OCI-LY1 (cell line): ENCODE measurements at regions not wholly inside any gene's neighbourhood (a gene's known extent, or its start where the extent isn't known, plus 50 kb on each side); places are given as distances from the start of the nearest gene placed in this dataset.

Experiments used
- EZH2 ChIP-seq: fragments of 200-600 bp; sonication (generic), shearing (Covaris generic); IDR thresholded peaks from 2 replicates; pipeline ENCODE4 v1.8.0; 2017; ENCODE audit warnings: borderline replicate concordance, mixed run types, mild to moderate bottlenecking, antibody characterized with exemption, low read length, moderate library complexity, mixed read lengths
- TF ChIP-seq, protein P1 (sequence below): fragments of 200-600 bp; sonication (generic), shearing (Covaris generic); IDR thresholded peaks from 2 replicates; pipeline ENCODE4 v1.5.1; 2017; ENCODE audit warnings: mild to moderate bottlenecking, antibody characterized with exemption, low read length, moderate library complexity, mixed read lengths

DNA sequence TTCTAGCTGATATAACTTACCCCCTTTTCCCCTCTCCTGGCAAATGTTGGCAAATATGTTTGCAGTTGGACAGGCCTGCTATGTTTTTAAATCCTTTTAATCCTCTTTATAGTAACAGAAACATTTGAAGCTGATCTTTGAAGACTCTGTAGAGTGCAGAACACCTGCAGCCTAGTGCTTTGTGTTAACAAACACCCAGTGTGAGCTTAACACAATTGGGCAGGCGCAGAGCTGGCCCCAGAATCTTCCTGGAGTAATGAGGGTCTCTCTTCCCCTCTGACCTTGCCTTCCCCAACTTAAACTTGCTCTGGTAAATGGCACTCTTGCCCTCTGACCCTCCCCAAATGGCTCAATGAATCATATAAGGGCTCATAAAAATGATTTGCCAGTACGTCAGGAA is 247.9 kb upstream of the LYPLAL1 start:
- TF ChIP-seq, protein P1, sequence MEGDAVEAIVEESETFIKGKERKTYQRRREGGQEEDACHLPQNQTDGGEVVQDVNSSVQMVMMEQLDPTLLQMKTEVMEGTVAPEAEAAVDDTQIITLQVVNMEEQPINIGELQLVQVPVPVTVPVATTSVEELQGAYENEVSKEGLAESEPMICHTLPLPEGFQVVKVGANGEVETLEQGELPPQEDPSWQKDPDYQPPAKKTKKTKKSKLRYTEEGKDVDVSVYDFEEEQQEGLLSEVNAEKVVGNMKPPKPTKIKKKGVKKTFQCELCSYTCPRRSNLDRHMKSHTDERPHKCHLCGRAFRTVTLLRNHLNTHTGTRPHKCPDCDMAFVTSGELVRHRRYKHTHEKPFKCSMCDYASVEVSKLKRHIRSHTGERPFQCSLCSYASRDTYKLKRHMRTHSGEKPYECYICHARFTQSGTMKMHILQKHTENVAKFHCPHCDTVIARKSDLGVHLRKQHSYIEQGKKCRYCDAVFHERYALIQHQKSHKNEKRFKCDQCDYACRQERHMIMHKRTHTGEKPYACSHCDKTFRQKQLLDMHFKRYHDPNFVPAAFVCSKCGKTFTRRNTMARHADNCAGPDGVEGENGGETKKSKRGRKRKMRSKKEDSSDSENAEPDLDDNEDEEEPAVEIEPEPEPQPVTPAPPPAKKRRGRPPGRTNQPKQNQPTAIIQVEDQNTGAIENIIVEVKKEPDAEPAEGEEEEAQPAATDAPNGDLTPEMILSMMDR: no peak
- TF ChIP-seq EZH2: no peak
